KOPT-K1 (cell line): ENCODE measurements at regions not wholly inside any gene's neighbourhood (a gene's known extent, or its start where the extent isn't known, plus 50 kb on each side); places are given as distances from the start of the nearest gene placed in this dataset.

Source experiments
- H3K27ac ChIP-seq: fragments of 200-600 bp; sonication (generic); 2 replicates; pipeline ENCODE4 v1.5.1; 2016; ENCODE audit warnings: antibody characterized with exemption, mild to moderate bottlenecking, low read depth, low read length; ENCODE audit not compliant: poor library complexity, severe bottlenecking
- H3K36me3 ChIP-seq: fragments of 200-600 bp; sonication (generic); 2 replicates; pipeline ENCODE4 v1.5.1; 2017; ENCODE audit warnings: antibody characterized with exemption, mild to moderate bottlenecking, low read length, moderate library complexity; ENCODE audit not compliant: insufficient read depth
- H3K9me3 ChIP-seq: fragments of 200-600 bp; sonication (generic); 2 replicates; pipeline ENCODE4 v1.5.1; 2017; ENCODE audit warnings: antibody characterized with exemption, low read length, mild to moderate bottlenecking; ENCODE audit not compliant: insufficient read depth, poor library complexity, severe bottlenecking

DNA sequence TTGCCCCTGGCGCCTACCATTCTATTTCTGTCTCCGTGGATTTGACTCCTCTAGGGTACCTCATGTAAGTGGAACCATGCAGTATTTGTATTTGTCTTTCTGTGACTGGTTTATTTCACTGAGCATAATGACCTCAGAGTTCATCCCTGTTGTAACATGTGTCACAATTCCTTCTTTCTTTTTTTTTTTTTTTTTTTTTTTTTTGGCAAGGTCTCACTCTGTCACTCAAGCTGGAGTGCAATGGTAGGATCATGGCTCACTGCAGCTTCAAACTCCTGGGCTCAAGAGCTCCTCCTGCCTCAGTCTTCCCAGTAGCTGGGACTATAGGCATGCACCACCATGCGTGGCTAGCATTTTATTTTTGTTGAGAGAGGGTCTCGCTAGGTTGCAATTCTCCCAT lies 74.0 kb upstream of the SEPTIN5 start:
- Histone ChIP-seq H3K9me3 (no peaks in the 10 kb centered on the region), H3K27ac (no peak overlapping the region), H3K36me3 (no peaks in the 10 kb centered on the region)

DNA sequence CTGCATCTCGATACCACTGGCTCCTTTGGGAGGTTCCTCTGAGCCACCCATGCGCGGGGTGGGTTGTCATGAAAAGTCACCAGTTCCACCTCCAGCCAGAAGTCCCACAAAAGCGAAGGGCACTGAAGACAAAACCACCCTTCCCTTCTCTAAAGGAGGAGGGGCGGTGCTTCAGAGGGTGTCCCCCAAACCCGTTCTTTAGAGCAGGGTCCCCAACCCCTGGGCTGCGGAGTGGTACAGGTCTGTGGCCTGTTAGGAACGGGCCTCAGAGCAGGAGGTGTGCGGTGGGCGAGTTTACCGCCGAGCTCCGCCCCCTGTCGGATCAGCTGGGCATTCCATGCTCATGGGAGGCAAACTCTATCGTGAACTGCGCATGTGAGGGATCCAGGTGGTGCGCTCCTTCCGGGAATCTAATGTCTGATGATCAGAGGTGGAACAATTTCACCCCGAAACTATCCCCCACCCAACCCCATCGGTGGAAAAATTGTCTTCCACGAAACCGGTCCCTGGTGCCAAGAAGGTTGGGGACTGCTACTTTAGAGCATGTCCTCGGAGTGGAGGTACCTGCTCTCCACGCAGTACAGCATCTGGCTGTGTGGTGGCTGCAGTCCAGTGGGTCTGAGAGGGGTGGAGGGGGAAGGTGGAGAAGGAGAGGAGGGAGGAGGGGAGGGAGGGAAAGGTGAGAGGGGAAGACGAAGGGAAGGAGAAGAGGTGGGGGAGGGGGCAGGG lies 72.9 kb upstream of the SEPTIN5 start:
- H3K27ac ChIP-seq: no peak overlapping the region
- H3K36me3 ChIP-seq: no peaks in the 10 kb centered on the region
- H3K9me3 ChIP-seq: peaks cover 3% of the 10 kb centered on the region

DNA sequence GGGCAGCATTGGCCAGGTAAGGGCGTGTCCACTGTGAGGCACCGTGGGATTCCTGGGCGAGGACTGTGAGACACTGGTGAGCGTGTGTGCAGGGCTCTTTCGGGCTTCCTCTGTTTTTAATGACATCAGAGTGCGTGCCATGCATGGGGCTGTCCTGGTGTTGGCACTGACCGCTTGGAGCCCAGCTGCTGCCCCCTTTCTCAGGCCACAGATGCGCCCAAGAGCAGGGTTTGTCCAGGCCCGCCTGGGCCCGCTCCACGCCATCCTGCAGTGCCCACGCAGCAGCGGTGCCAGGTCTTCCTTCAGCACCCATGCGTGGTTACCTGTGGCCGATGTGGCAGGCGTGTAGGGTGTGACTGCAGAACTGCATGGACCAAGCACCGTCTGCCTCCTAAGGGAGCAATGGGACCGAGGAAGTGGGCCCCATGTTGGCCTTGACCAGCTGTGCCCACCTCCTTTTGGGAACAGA lies 72.3 kb upstream of the SEPTIN5 start:
- Histone ChIP-seq H3K36me3 (no peaks in the 10 kb centered on the region), H3K27ac (no peak overlapping the region), H3K9me3 (peaks cover 9% of the 10 kb centered on the region)

DNA sequence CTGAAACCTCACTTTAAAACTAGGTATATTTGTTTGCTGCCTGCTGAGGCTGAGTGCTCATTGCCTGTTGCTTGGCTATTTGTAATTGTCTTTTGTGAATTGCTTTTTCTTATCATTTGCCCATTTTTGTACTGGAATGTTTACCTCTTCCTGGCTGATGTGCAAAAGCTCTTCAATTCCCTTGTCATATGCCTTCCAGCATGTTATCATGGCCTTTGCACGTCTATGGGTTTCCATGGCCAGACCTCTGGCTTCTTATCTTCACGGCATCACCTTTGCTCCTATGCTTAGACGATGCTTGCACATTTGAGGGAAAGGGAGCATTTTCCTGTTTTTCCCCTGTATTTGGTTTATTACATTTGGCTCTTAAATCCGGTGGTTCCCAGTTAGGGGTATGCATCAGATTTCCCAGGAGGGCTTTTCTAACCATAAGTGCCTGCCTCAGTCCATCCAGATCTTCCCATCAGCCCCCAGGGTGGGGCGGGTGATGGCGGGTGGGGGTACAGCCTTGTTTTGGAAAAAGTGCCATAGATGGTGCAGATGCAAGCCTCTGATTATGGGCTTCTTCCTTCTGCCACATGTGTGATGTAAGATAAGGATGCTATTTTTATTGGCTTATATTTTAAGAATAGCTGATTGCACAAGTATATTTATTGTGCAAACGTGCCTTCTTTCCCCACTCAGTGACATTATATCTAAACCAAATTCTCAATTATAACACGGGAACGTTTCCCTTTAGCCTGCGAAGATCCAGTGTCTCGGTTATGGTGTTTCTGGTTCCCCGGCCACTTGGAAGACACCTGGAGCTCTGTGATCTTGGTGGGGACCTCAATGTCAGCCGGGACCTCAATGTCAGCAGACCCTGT lies 70.6 kb upstream of the SEPTIN5 start:
- Histone ChIP-seq H3K9me3 (peaks cover 24% of the 10 kb centered on the region), H3K36me3 (no peaks in the 10 kb centered on the region), H3K27ac (no peak overlapping the region)

DNA sequence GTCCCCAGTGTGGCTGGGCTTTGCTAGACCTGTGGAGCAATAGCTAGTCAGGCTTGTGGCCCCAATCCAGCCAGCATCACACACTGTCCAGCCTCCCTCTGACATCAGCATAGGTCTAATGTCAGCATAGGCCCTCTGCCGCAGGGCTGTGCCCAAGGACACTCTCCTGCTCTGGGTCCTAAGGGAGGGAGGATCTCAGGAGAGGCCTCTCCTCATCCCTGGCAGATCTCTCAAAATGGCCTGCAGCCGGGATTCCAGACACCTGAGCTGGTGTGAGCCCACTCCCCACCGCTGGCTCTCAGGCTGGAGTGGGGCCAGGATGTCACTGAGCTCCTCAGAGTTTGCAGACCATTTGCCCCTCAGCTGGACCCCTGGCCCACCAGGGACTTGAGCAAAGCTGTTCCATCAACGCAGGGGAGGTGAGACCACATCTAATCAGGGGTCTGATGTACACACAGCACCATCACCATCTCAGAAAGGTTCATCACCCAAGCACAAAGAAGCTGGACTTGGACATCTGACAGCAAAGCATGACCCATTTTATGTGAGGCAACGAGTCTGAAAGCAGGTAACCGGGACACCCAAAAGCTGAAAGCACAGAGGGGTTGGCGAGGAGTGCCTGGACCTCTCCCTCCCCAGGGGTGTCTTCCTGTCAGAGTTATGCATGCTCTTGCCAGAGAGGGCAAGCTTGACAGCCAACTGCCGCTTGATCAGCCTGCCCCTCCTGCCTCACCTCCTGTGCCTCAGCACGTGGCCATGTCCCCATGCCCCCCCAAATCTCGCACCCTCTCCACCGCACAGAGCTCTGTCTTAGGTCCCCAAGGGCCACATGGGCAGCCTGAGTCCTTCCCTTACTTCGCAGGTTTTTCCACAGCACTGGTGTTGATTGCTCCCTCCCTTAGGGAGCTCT lies 69.7 kb upstream of the SEPTIN5 start:
- H3K9me3 ChIP-seq: peaks cover 32% of the 10 kb centered on the region
- no peak overlapping the region for H3K27ac ChIP-seq

DNA sequence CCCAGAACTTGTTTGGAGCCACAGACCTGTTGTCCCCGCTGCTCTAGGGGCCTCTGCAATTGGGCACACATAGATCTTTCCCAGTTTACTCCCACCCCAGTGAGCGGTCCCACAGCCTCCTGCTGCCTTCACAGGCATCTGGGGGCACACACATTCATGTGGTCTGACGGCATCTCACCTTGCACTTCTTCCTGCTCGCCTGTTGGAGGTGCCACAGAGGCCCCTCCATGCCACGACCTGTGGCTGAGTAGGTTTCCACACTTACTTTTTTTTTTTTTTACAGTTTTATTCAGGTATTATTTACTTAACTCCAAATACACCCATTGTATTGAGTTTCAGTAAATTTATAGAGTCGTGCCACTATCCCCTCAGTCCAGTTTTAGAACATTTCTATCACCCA lies 68.9 kb upstream of the SEPTIN5 start:
- peaks cover 32% of the 10 kb centered on the region for H3K9me3 ChIP-seq
- no peak overlapping the region for H3K27ac ChIP-seq
- H3K36me3 ChIP-seq: no peaks in the 10 kb centered on the region

More for the DNA sequence above, 69.7 kb upstream of the SEPTIN5 start:
- no peaks in the 10 kb centered on the region for H3K36me3 ChIP-seq

DNA sequence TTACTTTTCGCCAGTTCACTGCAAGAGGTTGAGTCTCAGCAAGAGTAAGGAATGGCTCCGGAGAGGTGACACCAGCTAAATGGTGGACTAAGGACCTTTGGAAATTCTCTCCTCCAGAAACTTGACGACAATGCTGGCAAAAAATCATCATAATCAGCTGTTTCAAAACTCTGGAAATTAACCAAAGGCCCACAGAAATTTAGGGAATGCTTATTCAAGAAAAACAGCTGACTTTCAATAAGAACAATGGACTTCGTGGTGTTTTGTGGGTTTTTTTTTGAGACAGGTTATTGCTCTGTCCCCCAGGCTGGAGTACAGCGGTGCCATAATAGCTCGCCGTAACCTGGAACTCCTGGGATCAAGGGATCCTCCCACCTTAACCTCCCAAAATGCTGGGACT lies 68.4 kb upstream of the SEPTIN5 start:
- Histone ChIP-seq H3K36me3 (no peaks in the 10 kb centered on the region), H3K27ac (no peak overlapping the region), H3K9me3 (peaks cover 32% of the 10 kb centered on the region)

DNA sequence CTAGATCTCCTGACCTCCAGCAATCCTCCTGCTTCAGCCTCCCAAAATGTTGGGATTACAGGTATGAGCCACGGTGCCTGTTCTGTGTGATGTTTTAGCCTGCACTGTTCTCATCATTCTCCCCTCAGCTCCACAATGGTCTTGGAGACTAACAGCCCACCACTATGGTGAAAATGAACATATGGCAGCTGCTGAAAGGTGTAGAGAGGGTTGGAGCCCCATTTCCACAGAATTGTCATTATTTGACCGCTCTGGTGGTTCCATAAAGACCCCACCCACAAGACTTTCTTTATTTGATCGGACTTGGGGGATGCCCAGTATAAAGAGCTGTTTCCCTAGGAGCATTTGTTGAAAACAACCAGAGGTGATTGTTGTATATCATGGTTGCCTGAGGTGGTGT lies 67.9 kb upstream of the SEPTIN5 start:
- no peak overlapping the region for H3K27ac ChIP-seq
- peaks cover 32% of the 10 kb centered on the region for H3K9me3 ChIP-seq
- no peaks in the 10 kb centered on the region for H3K36me3 ChIP-seq

DNA sequence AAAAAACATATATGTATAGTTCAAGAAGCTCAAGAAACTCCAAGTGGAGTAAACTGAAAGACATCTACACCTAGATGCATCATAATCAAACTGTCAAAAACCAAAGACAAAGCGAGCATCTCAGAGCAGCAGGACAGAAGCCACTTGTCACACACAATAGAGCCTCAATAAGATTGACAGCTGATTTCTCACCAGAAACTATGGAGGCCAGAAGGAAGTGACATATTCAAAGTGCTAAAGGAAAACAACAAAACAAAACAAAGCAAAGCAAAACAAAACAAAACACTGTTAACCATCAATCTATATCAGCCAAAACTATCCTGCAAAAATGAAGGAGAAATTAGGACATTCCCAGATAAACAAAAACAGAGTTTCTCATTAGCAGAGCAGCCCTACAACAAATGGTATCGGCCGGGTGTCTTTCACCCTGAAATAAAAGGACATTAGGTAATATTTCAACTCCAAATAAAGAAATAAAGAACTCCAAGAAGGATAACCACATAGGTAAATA lies 65.8 kb upstream of the SEPTIN5 start:
- no peaks in the 10 kb centered on the region for H3K36me3 ChIP-seq
- H3K27ac ChIP-seq: no peak overlapping the region
- peaks cover 32% of the 10 kb centered on the region for H3K9me3 ChIP-seq

DNA sequence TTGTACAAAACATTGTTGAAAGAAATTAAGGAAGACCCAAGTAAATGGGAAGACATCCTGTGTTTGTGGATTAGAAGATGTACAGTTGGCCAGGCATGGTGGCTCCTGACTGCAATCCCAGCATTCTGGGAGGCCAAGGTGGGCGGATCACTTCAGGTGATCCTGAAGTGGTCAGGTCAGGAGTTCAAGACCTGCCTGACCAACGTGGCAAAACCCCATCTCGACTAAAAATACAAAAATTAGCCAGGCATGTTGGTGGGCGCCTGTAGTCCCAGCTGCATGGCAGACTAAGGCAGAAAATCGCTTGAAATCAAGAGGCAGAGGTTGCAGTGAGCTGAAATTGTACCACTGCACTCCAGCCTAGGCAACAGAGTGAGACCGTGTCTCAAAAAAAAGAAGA lies 62.0 kb upstream of the SEPTIN5 start:
- Histone ChIP-seq H3K27ac (no peak overlapping the region), H3K36me3 (no peaks in the 10 kb centered on the region), H3K9me3 (peaks cover 21% of the 10 kb centered on the region)

DNA sequence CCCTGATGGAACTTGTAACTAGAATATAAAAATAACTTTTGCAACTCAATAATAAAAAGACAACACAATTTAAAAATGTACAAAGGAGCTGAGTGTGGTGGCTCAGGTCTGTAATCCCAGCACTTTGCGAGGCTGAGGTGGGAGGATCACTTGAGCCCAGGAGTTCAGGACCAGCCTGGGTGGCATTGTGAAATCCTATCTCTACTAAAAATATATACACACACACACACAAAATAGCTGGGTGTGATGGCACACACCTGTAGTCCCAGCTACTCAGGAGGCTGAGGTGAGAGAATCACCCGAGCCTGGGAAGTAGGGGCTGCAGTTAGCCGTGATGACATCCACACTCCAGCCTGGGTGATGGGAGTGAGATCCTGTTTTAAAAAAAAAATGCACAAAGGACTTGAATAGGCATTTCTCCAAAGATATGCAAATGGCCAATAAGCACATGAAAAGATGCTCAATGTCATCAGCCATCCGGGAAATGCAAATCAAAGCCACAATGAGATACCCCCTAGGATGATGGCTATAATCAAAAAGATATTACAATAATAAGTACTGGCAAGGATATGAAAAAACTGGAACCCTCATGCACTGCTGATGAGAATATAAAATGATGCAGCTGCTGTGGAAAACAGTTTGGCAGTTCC lies 59.8 kb upstream of the SEPTIN5 start:
- H3K27ac ChIP-seq: no peak overlapping the region
- no peaks in the 10 kb centered on the region for H3K36me3 ChIP-seq

DNA sequence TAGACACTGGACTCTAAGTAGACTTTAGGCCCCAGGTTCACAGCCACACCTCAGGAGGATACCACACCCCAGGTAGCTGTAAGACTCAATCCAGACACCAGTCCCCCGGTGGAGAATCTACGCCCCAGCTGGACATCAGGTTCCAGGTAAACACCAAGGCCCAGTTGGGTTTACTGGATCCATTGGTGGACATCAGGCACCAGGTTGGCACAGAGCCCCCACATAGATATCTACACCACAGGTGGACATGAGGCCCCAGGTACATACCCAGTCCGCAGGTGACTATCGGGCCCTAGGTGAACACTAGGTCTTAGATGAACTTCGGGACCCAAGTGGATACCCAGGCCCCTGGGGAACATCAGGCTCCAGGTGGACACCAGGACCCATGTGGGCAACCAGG lies 58.9 kb upstream of the SEPTIN5 start:
- H3K27ac ChIP-seq: no peak overlapping the region
- no peaks in the 10 kb centered on the region for H3K9me3 ChIP-seq
- H3K36me3 ChIP-seq: no peaks in the 10 kb centered on the region

More for the DNA sequence above, 59.8 kb upstream of the SEPTIN5 start:
- H3K9me3 ChIP-seq: peaks cover under 1% of the 10 kb centered on the region

DNA sequence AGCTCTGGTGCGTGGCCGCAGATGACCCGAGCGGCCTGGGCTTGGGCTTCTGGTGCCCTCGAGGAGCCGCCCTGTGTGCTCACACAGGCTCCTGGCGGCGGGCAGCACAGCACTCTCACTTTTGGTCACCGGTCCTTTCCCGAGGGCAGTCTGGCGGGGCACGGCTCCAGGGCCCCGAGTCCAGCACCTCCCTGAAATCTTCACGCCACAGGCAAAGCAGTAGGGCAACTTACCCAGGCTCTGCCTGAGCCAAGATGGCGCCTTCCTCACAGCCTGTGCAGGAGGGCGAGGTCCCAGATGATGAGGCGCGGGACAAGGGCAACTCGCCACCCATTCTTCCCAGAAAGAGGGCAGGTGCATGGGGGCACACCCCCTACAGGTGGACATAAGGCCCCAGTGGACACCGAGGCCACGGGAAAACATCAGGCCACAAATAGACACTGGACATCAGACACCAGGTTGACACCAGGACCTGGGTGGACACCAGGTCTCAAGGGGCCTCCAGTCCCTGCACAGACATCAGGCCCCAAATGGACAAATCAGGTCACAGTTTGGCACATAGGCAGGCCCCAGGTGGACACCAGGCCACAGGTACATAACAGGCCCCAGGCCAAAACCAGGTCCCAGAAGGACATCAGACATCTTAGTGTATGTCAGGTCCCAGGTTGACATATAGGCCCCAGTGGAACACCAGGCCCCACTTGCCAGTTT lies 57.6 kb upstream of the SEPTIN5 start:
- Histone ChIP-seq H3K9me3 (no peaks in the 10 kb centered on the region), H3K36me3 (no peaks in the 10 kb centered on the region), H3K27ac (no peak overlapping the region)
